Endothelial cell of umbilical vein (primary cell): ENCODE measurements at regions not wholly inside any gene's neighbourhood (a gene's known extent, or its start where the extent isn't known, plus 50 kb on each side); places are given as distances from the start of the nearest gene placed in this dataset.

Experiments used
- BruUV-seq: library from RNA; stranded (reverse); fragments of 400-500 nt; replicated peaks from 2 replicates; lab custom pipeline; 2021; lab: Mats Ljungman, UMichigan
- CTCF ChIA-PET: fragments of 300-600, 350-600 bp; sonication (Branson Sonifier 250); formaldehyde crosslinking; loops from one replicate; lab custom pipeline; 2021; ENCODE audit warnings: antibody characterized with exemption, inconsistent platforms; lab: Charles Lee
- POLR2A ChIA-PET: fragments of 300-600, 350-600 bp; sonication (Branson Sonifier 250); formaldehyde crosslinking; loops from one replicate; lab custom pipeline; 2021; ENCODE audit warnings: antibody characterized with exemption, inconsistent platforms; lab: Charles Lee
- DNase-seq: peaks from one replicate; pipeline ENCODE4 v3.0.0-alpha.2; 2011; ENCODE audit warnings: low read depth, low spot score
- FAIRE-seq: peaks from 2 replicates; lab custom pipeline; 2011; peaks lifted over from hg19 to GRCh38; lab: Jason Lieb, UNC
- H2AFZ ChIP-seq: 2 replicates; pipeline ENCODE4 v1.6.0; 2012; ENCODE audit warnings: low read depth, low read length, control low read depth, inconsistent platforms
- H3K27ac ChIP-seq: 2 replicates; pipeline ENCODE4 v1.5.1; 2011; ENCODE audit warnings: low read depth, mild to moderate bottlenecking, control low read depth, low read length, moderate library complexity; ENCODE audit not compliant: insufficient read depth
- H3K27me3 ChIP-seq, 2 experiments: 2 replicates each; pipeline versions ENCODE4 v1.6.0 to v1.6.1; 2011; ENCODE audit warnings: low read length in 2 of 2, mixed read lengths in 1 of 2; ENCODE audit not compliant: control insufficient read depth in 2 of 2, insufficient read depth in 2 of 2
- H3K36me3 ChIP-seq, 2 experiments: 2 replicates in 1 of 2; 3 replicates in 1 of 2; pipeline ENCODE4 v1.5.1; 2011; ENCODE audit warnings: low read length in 2 of 2, mild to moderate bottlenecking in 1 of 2, moderate library complexity in 1 of 2; ENCODE audit not compliant: control insufficient read depth in 2 of 2, insufficient read depth in 2 of 2; ENCODE audit errors: extremely low read depth in 1 of 2
- H3K4me1 ChIP-seq: 3 replicates; pipeline ENCODE4 v1.5.1; 2011; ENCODE audit warnings: mild to moderate bottlenecking, low read length; ENCODE audit not compliant: control insufficient read depth, insufficient read depth; ENCODE audit errors: extremely low read depth
- H3K4me2 ChIP-seq: 2 replicates; pipeline ENCODE4 v1.6.1; 2011; ENCODE audit warnings: low read length, control low read depth, mixed read lengths; ENCODE audit not compliant: insufficient read depth
- H3K4me3 ChIP-seq, 3 experiments: fragments of 200-600 bp in 1 of 3; sonication (generic), shearing (Covaris generic) in 1 of 3; replicated peaks in 1 of 3; 2 replicates each; pipeline ENCODE4 v1.5.1; 2011 to 2016; ENCODE audit warnings: control low read depth in 3 of 3, low read length in 3 of 3, mild to moderate bottlenecking in 2 of 3, inconsistent platforms in 1 of 3, low read depth in 1 of 3, moderate library complexity in 1 of 3; ENCODE audit not compliant: insufficient read depth in 1 of 3
- H3K79me2 ChIP-seq: 2 replicates; pipeline ENCODE4 v1.6.0; 2012; ENCODE audit warnings: low read length, inconsistent platforms; ENCODE audit not compliant: control insufficient read depth, insufficient read depth
- H3K9ac ChIP-seq: replicated peaks from 2 replicates; pipeline ENCODE3; 2011; ENCODE audit warnings: low read length, control low read depth; ENCODE audit not compliant: insufficient read depth; ENCODE audit errors: extremely low read depth
- H3K9me1 ChIP-seq: replicated peaks from 3 replicates; pipeline ENCODE4 v1.6.0; 2011; ENCODE audit warnings: mild to moderate bottlenecking, low read length; ENCODE audit not compliant: control insufficient read depth, insufficient read depth; ENCODE audit errors: extremely low read depth
- H3K9me3 ChIP-seq: replicated peaks from 2 replicates; pipeline ENCODE4 v1.5.1; 2012; ENCODE audit warnings: low read length, inconsistent platforms; ENCODE audit not compliant: control insufficient read depth, insufficient read depth
- H4K20me1 ChIP-seq: replicated peaks from 2 replicates; pipeline ENCODE3; 2011; ENCODE audit warnings: mild to moderate bottlenecking, low read length; ENCODE audit not compliant: control insufficient read depth, insufficient read depth; ENCODE audit errors: extremely low read depth
- CTCF ChIP-seq, 2 donors: IDR thresholded peaks; 1 replicate in 1 of 2; 2 replicates in 1 of 2; pipeline ENCODE4 v1.5.1; 2011; ENCODE audit warnings: low read length in 2 of 2, mild to moderate bottlenecking in 2 of 2, moderate library complexity in 2 of 2, control low read depth in 1 of 2, inconsistent platforms in 1 of 2, low read depth in 1 of 2; ENCODE audit not compliant: insufficient read depth in 1 of 2; ENCODE audit errors: extremely low read depth in 1 of 2
- EZH2 ChIP-seq: IDR thresholded peaks from 2 replicates; pipeline ENCODE4 v1.6.1; 2012; ENCODE audit warnings: borderline replicate concordance, low read depth, mild to moderate bottlenecking, moderate library complexity, low read length, inconsistent platforms; ENCODE audit not compliant: severe bottlenecking
- FOS ChIP-seq: IDR thresholded peaks from 2 replicates; pipeline ENCODE4 v1.6.1; 2011; ENCODE audit warnings: mild to moderate bottlenecking, low read length, moderate library complexity, borderline replicate concordance; ENCODE audit not compliant: insufficient read depth
- GATA2 ChIP-seq: IDR thresholded peaks from 2 replicates; pipeline ENCODE4 v1.7.0; 2011; ENCODE audit warnings: low read depth, mild to moderate bottlenecking, moderate library complexity, mixed read lengths, low read length; ENCODE audit not compliant: insufficient read length, insufficient read depth
- JUN ChIP-seq: IDR thresholded peaks from 2 replicates; pipeline ENCODE4 v1.6.1; 2011; ENCODE audit warnings: borderline replicate concordance, low read depth; ENCODE audit not compliant: insufficient read length, insufficient read depth
- MYC ChIP-seq: IDR thresholded peaks from one replicate; pipeline ENCODE4 v1.6.1; 2011; ENCODE audit warnings: mild to moderate bottlenecking, low read depth, low read length
- POLR2A ChIP-seq: IDR thresholded peaks from 2 replicates; pipeline ENCODE4 v1.6.1; 2012; ENCODE audit warnings: low read depth, mild to moderate bottlenecking, control low read depth, low read length
- POLR2AphosphoS5 ChIP-seq: IDR thresholded peaks from 2 replicates; pipeline ENCODE4 v1.6.1; 2012; ENCODE audit warnings: low read depth, mild to moderate bottlenecking, control low read depth, low read length, moderate library complexity; ENCODE audit not compliant: insufficient read depth
- dilution Hi-C: fragments of 300-500 bp; cut with MboI; formaldehyde crosslinking; loops from one replicate; pipeline ENCODE4 v1.15.0; 2019; ENCODE audit warnings: low sequenced_read_pairs; ENCODE audit not compliant: extremely low pct_ligation_motif_present
- intact Hi-C: fragments of 100-400 bp; cut with micrococcal nuclease; formaldehyde crosslinking; loops from one replicate; pipeline ENCODE4 v1.10.0; 2022
- TF ChIP-seq, protein P1 (sequence below): IDR thresholded peaks from 2 replicates; pipeline ENCODE4 v1.6.1; 2011; ENCODE audit not compliant: insufficient read depth, insufficient read length

GRCh38 chr1:102691592-102692090 lies 416.7 kb downstream of the COL11A1 start:
- FAIRE-seq (no peak), DNase-seq (no peak)
- H4K20me1 ChIP-seq: no peaks in the 10 kb centered on the region
- no peak overlapping the region for H2AFZ ChIP-seq
- intact Hi-C loops: no loop called here
- dilution Hi-C loops: no loop called here
- no peaks in the 10 kb centered on the region for H3K27me3 ChIP-seq
- H3K9me1 ChIP-seq: no peaks in the 10 kb centered on the region
- H3K4me2 ChIP-seq: no peak overlapping the region
- ChIA-PET CTCF (no interaction called here), POLR2A (no interaction called here)
- H3K27ac ChIP-seq: no peak overlapping the region
- no peak overlapping the region for H3K4me3 ChIP-seq
- H3K36me3 ChIP-seq: no peaks in the 10 kb centered on the region
- H3K4me1 ChIP-seq: no peaks in the 10 kb centered on the region
- BruUV-seq: no TSS peak
- TF ChIP-seq MYC: no peak
- TF ChIP-seq GATA2: no peak
- TF ChIP-seq, protein P1, sequence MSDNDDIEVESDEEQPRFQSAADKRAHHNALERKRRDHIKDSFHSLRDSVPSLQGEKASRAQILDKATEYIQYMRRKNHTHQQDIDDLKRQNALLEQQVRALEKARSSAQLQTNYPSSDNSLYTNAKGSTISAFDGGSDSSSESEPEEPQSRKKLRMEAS: no peak
- no peak for TF ChIP-seq JUN
- TF ChIP-seq EZH2: no peak
- no peak for TF ChIP-seq POLR2AphosphoS5
- no peaks in the 10 kb centered on the region for H3K79me2 ChIP-seq
- no peak overlapping the region for H3K9ac ChIP-seq
- no peaks in the 10 kb centered on the region for H3K9me3 ChIP-seq

GRCh38 chr1:102687383-102687782 lies 420.9 kb downstream of the COL11A1 start:
- intact Hi-C loops: no loop called here
- Histone ChIP-seq H4K20me1 (no peaks in the 10 kb centered on the region), H3K9me3 (no peaks in the 10 kb centered on the region), H3K27me3 (no peaks in the 10 kb centered on the region), H3K9ac (no peak overlapping the region), H3K27ac (no peak overlapping the region), H2AFZ (no peak overlapping the region), H3K9me1 (no peaks in the 10 kb centered on the region), H3K4me1 (no peaks in the 10 kb centered on the region), H3K4me2 (no peak overlapping the region), H3K79me2 (no peaks in the 10 kb centered on the region), H3K4me3 (no peak overlapping the region), H3K36me3 (no peaks in the 10 kb centered on the region)
- TF ChIP-seq EZH2: no peak
- no peak for TF ChIP-seq POLR2AphosphoS5
- TF ChIP-seq CTCF (IDR thresholded peaks at IDR 0.05; ENCODE audit: extremely low read depth in 1 of 2, insufficient read depth in 1 of 2, low read depth in 1 of 2, low read length in 2 of 2): no peak
- no peak for TF ChIP-seq JUN
- TF ChIP-seq, protein P1: no peak
- TF ChIP-seq MYC: no peak
- no peak for TF ChIP-seq GATA2
- no peak for TF ChIP-seq POLR2A
- TF ChIP-seq FOS: no peak
- no peak for FAIRE-seq
- DNase-seq: no peak
- ChIA-PET POLR2A (no interaction called here), CTCF (no interaction called here)
- BruUV-seq: no TSS peak
- dilution Hi-C loops: no loop called here
